Activated CD4-positive, alpha-beta T cell treated with anti-CD3 and anti-CD28 coated beads, Interleukin-2, amount 10 ng/mL, durations not matched to agents 24 days and 14 days (primary cell): ENCODE measurements at regions not wholly inside any gene's neighbourhood (a gene's known extent, or its start where the extent isn't known, plus 50 kb on each side); places are given as distances from the start of the nearest gene placed in this dataset.
"Not testable (repeated sequence)": the region's sequence is repeated elsewhere in the genome, so short reads cannot be mapped to it uniquely, and the experiment has no call there.

Source experiments
- DNase-seq: peaks from one replicate; pipeline ENCODE4 v3.0.0; 2022
- H3K27ac Mint-ChIP-seq: one replicate; pipeline ENCODE4 v1.8.0; 2022; ENCODE audit warnings: mild to moderate bottlenecking, mixed read lengths
- H3K27me3 Mint-ChIP-seq: one replicate; pipeline ENCODE4 v1.8.0; 2022; ENCODE audit warnings: mixed read lengths
- H3K36me3 Mint-ChIP-seq: one replicate; pipeline ENCODE4 v1.8.0; 2022; ENCODE audit warnings: low read depth, mild to moderate bottlenecking, mixed read lengths
- H3K4me1 Mint-ChIP-seq: one replicate; pipeline ENCODE4 v1.8.0; 2021; ENCODE audit warnings: mixed read lengths
- H3K4me3 Mint-ChIP-seq: one replicate; pipeline ENCODE4 v1.8.0; 2022; ENCODE audit warnings: mild to moderate bottlenecking, moderate library complexity, mixed read lengths
- H3K9me3 Mint-ChIP-seq: one replicate; pipeline ENCODE4 v1.8.0; 2021; ENCODE audit warnings: mixed read lengths
- intact Hi-C: fragments of 100-400 bp; cut with micrococcal nuclease; formaldehyde crosslinking; loops from one replicate; pipeline ENCODE4 v1.15.1; 2023

- intact Hi-C loops, result no loop called here
- H3K4me1 Mint-ChIP-seq, result no peaks in the 10 kb centered on the region
- no peaks in the 10 kb centered on the region for H3K27me3 Mint-ChIP-seq
- H3K4me3 Mint-ChIP-seq, result no peak overlapping the region
- DNase-seq, result no peak
- H3K9me3 Mint-ChIP-seq, result peaks cover 2% of the 10 kb centered on the region
- no peak overlapping the region for H3K27ac Mint-ChIP-seq
- no peaks in the 10 kb centered on the region for H3K36me3 Mint-ChIP-seq
Measured at GRCh38 chr3:177905173-177906125, 630.8 kb upstream of the KCNMB2 start.

DNA sequence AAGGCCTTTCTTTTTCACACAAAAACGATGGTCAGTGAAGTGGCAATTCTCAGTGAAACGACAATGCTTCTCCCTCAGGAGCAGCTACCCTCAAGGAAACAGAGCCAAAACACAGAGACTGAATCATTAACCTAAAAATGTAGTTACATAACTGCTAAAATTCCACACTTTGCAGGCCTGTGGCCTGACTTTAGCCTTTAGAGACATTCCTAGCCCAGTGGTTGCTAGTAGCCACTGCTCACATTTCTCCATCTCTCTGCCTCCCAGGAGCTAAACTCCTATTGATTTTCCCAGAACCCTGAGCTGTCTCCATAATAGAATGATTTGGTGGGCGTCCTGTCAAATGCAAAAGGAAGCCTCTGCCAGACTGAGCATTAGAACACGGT is 630.1 kb upstream of the KCNMB2 start:
- no peak overlapping the region for H3K27ac Mint-ChIP-seq
- H3K4me3 Mint-ChIP-seq, result no peak overlapping the region
- no peaks in the 10 kb centered on the region for H3K4me1 Mint-ChIP-seq
- intact Hi-C loops, result no loop called here
- H3K27me3 Mint-ChIP-seq, result no peaks in the 10 kb centered on the region
- H3K9me3 Mint-ChIP-seq, result peaks cover 3% of the 10 kb centered on the region
- DNase-seq, result no peak
- no peaks in the 10 kb centered on the region for H3K36me3 Mint-ChIP-seq

DNA sequence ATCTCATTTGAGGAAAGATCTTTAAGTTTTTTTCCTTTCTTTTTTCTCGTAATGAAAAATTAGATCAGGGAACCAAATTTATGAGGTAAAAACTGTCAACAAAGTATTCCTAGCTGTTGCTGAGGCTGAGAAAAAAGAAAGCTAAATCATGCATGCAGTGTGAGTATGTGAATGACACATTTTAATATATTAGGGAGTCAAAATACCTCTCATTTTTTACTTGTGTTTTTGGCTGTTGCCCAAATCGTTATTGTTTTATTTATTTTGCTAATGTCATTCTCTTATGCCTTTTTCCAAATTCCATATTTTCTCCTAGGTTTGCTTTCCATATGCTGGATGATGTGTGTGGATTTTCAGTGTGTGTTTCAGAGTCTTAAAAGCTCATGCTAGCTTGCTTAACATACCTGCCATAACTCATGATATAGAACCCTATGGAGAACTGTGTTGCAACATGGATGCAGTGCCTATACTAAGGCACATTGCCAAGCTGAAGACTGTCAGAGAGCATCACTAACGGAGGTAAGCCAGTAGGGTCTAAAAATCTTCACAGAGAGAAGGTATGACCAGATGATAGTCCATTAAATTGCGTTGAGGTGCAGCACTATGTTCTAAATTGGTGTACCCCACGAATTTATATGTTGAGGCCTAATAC is 629.5 kb upstream of the KCNMB2 start:
- H3K4me1 Mint-ChIP-seq, result no peaks in the 10 kb centered on the region
- intact Hi-C loops, result no loop called here
- DNase-seq, result no peak
- no peaks in the 10 kb centered on the region for H3K27me3 Mint-ChIP-seq
- H3K27ac Mint-ChIP-seq, result no peak overlapping the region
- no peaks in the 10 kb centered on the region for H3K36me3 Mint-ChIP-seq
- H3K4me3 Mint-ChIP-seq, result no peak overlapping the region
- peaks cover 3% of the 10 kb centered on the region for H3K9me3 Mint-ChIP-seq

DNA sequence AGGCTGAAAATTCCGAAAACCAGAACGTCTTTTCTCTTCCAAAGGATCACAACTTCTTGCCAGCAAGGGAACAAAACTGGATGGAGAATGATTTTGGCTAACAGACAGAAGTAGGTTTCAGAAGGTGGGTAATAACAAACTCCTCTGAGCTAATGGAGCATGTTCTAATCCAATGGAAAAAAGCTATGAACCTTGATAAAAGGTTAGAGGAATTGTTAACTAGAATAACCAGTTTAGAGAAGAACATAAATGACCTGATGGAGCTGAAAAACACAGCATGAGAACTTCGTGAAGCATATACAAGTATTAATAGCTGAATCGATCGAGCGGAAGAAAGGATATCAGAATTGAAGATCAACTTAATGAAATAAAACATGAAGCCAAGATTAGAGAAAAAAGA is 626.7 kb upstream of the KCNMB2 start:
- peaks cover 11% of the 10 kb centered on the region for H3K9me3 Mint-ChIP-seq
- H3K4me1 Mint-ChIP-seq, H3K27ac Mint-ChIP-seq, H3K4me3 Mint-ChIP-seq, H3K27me3 Mint-ChIP-seq, DNase-seq, H3K36me3 Mint-ChIP-seq, intact Hi-C loops: not testable (repeated sequence)

DNA sequence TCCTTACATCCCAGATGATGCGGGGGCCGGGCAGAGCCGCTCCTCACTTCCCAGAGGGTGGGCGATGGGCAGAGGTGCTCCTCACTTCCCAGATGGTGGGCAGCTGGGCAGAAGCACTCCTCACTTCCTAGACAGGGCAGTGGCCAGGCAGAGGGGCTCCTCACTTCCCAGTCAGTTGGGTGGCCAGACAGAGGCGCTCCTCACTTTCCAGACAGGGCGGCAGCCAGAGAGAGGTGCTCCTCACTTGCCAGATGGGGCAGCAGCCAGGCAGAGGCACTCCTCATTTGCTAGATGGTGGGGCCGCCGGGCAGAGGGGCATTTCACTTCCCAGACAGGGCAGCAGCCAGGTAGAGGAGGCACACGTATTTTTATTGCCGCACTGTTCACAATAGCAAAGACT is 622.0 kb upstream of the KCNMB2 start:
- Mint-ChIP-seq H3K4me3 (no peak overlapping the region), H3K4me1 (no peaks in the 10 kb centered on the region), H3K36me3 (no peaks in the 10 kb centered on the region), H3K9me3 (peaks cover 11% of the 10 kb centered on the region), H3K27me3 (no peaks in the 10 kb centered on the region), H3K27ac (no peak overlapping the region)
- intact Hi-C loops, result no loop called here
- DNase-seq, result no peak

DNA sequence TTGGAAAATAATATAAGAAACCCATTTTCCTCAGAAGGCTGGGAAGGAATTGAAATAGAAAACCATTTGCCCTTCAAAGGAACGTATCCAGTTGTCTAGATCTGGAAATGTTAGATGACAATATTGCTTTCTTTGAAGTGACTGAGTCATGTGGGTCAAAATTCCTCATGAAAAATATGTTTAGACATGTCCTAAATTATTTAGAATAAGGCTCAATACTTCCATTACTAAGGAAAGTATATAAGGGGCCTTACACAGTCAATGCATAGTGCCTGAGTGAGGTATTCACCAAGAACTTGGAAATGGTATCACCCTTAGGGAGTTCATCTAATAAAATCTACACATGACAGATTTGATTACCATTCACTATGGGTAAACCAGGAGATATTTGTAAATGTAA is 619.8 kb upstream of the KCNMB2 start:
- no peak for DNase-seq
- no peaks in the 10 kb centered on the region for H3K27me3 Mint-ChIP-seq
- H3K4me1 Mint-ChIP-seq, result no peaks in the 10 kb centered on the region
- H3K9me3 Mint-ChIP-seq, result peaks cover 8% of the 10 kb centered on the region
- H3K27ac Mint-ChIP-seq, result no peak overlapping the region
- intact Hi-C loops, result no loop called here
- no peaks in the 10 kb centered on the region for H3K36me3 Mint-ChIP-seq
- no peak overlapping the region for H3K4me3 Mint-ChIP-seq

GRCh38 chr3:177917234-177917861 is 618.9 kb upstream of the KCNMB2 start:
- Mint-ChIP-seq H3K27me3 (no peaks in the 10 kb centered on the region), H3K4me3 (no peak overlapping the region), H3K9me3 (peaks cover 8% of the 10 kb centered on the region), H3K4me1 (no peaks in the 10 kb centered on the region), H3K36me3 (no peaks in the 10 kb centered on the region), H3K27ac (no peak overlapping the region)
- no peak for DNase-seq
- intact Hi-C loops, result no loop called here

- Mint-ChIP-seq H3K4me1 (no peaks in the 10 kb centered on the region), H3K27me3 (no peaks in the 10 kb centered on the region), H3K9me3 (peaks cover 7% of the 10 kb centered on the region), H3K4me3 (no peak overlapping the region), H3K27ac (no peak overlapping the region), H3K36me3 (no peaks in the 10 kb centered on the region)
- intact Hi-C loops, result no loop called here
- DNase-seq, result no peak
Measured at GRCh38 chr3:177921153-177921552, 615.1 kb upstream of the KCNMB2 start.

DNA sequence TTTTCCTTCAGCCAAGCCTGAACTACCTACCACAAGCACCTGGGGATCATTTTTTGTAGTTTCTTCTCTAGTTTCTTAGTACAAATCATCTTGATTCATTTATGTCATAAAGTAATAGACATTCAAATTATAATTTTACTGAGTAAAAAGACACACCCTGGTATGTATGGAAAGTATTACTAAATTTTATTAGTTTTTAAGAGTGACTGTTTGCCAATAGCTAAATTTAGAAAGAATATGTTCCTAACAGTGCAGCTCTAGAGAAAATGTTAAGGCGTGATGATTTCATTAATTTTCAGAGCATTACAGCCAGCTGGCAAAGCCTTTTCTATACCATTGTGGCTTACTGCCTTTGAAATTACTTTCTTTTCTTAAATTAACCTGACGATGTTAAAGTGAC is 612.0 kb upstream of the KCNMB2 start:
- intact Hi-C loops, result no loop called here
- Mint-ChIP-seq H3K4me1 (no peaks in the 10 kb centered on the region), H3K4me3 (no peak overlapping the region), H3K36me3 (no peaks in the 10 kb centered on the region), H3K9me3 (peaks cover 11% of the 10 kb centered on the region), H3K27ac (no peak overlapping the region), H3K27me3 (no peaks in the 10 kb centered on the region)
- no peak for DNase-seq

GRCh38 chr3:177928172-177928873 is 607.9 kb upstream of the KCNMB2 start:
- intact Hi-C loops, result loop anchor here (5.0 kb wide), 2 partner anchors 46 to 74 kb away; no protein-coding TSS in a partner anchor
- no peak overlapping the region for H3K4me3 Mint-ChIP-seq

DNA sequence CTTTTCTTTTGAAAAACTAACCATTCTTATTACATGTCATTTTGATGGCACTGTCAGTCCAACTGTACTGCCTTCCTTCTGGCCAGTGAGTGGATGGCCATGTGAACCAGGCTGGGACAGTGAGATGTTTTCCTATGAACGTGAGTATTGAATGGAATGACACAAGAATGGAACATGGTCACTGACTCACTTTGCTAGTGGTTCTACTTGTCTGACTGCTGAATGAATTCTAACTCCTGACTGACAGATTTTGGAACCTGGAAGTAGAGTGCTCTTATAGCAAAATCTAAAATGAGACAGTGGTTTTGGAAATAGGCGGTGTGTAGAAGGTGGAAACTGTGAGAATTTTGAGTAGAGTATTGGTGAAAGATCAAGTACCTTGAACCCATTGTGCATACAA is 606.9 kb upstream of the KCNMB2 start:
- peaks cover 17% of the 10 kb centered on the region for H3K9me3 Mint-ChIP-seq
- peak overlapping the region; percentile 9 for H3K27ac Mint-ChIP-seq
- H3K36me3 Mint-ChIP-seq, result no peaks in the 10 kb centered on the region
- H3K27me3 Mint-ChIP-seq, result no peaks in the 10 kb centered on the region
- H3K4me1 Mint-ChIP-seq, result peaks cover 3% of the 10 kb centered on the region
- H3K4me3 Mint-ChIP-seq, result no peak overlapping the region
- intact Hi-C loops, result loop anchor here (5.0 kb wide), 2 partner anchors 47 to 73 kb away; no protein-coding TSS in a partner anchor
- DNase-seq, result no peak

More at GRCh38 chr3:177928172-177928873, 607.9 kb upstream of the KCNMB2 start:
- Mint-ChIP-seq H3K9me3 (peaks cover 20% of the 10 kb centered on the region), H3K4me1 (peaks cover 3% of the 10 kb centered on the region), H3K27ac (no peak overlapping the region), H3K36me3 (no peaks in the 10 kb centered on the region), H3K27me3 (no peaks in the 10 kb centered on the region)
- DNase-seq, result no peak

- Mint-ChIP-seq H3K4me1 (peaks cover 3% of the 10 kb centered on the region), H3K36me3 (no peaks in the 10 kb centered on the region)
Measured at GRCh38 chr3:177930771-177931170, 605.5 kb upstream of the KCNMB2 start.

GRCh38 chr3:177931346-177931745 is 604.9 kb upstream of the KCNMB2 start:
- no peaks in the 10 kb centered on the region for H3K36me3 Mint-ChIP-seq

More at GRCh38 chr3:177930771-177931170, 605.5 kb upstream of the KCNMB2 start:
- DNase-seq, result no peak
- Mint-ChIP-seq H3K27me3 (no peaks in the 10 kb centered on the region), H3K9me3 (peaks cover 13% of the 10 kb centered on the region), H3K27ac (no peak overlapping the region), H3K4me3 (no peak overlapping the region)
- intact Hi-C loops, result no loop called here

More at GRCh38 chr3:177931346-177931745, 604.9 kb upstream of the KCNMB2 start:
- Mint-ChIP-seq H3K4me1 (peaks cover 3% of the 10 kb centered on the region), H3K27ac (no peak overlapping the region), H3K27me3 (no peaks in the 10 kb centered on the region), H3K9me3 (peaks cover 13% of the 10 kb centered on the region), H3K4me3 (no peak overlapping the region)
- no peak for DNase-seq
- intact Hi-C loops, result no loop called here
